ENCODE measurements at regions not wholly inside any gene's neighbourhood (a gene's known extent, or its start where the extent isn't known, plus 50 kb on each side); places are given as distances from the start of the nearest gene placed in this dataset.

DNA sequence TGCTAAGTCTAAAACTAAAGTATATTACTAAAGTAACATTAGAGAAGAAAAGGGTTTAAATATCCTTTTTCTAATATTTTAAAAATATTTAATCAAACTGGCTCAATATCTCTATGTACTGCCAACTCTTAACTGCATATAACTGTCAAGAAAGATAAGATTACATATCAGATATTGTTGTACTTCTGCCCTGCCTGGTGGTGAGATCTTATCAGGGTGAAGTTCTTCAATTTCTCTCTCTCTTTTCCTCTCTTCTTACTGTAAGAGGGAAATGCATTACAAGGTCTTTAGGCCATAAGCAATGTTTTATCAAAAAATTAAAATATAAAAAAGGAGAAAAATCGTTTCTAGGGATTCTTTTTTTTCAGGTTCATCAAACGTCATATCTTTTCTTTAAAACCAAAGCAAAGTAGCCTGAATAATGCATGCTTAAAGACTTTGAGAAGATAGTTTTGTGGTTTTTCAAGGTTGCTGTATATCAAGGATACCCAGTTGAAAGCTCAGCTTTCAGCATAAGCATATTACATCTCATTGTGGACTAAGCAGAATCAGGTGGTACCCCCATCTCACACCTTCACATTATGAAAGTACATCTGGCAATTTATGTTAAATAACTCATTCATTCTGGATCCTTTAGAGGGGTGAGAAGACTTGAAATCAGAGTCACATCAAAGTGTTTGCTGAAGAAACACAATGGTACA is 1625.7 kb upstream of the SLC10A2 start:
- POLR2A ChIA-PET = no interaction called here
- Mint-ChIP-seq H3K4me1 (no peaks in the 10 kb centered on the region), H3K9me3 (no peaks in the 10 kb centered on the region), H3K27me3 (peaks cover 0 to 4% of the 10 kb centered on the region in 2 donors), H3K4me3 (no peak overlapping the region), H3K36me3 (no peaks in the 10 kb centered on the region), H3K27ac (no peak overlapping the region)
- Histone ChIP-seq H3K4me1 (ENCODE audit: control insufficient read depth in 1 of 2, extremely low read depth in 1 of 2, insufficient read depth in 2 of 2, low read length in 2 of 2) (peaks cover 0 to 2% of the 10 kb centered on the region in 2 experiments), H3K36me3 (ENCODE audit: control insufficient read depth in 2 of 2, extremely low read depth in 1 of 2, insufficient read depth in 1 of 2, low read length in 1 of 2) (no peaks in the 10 kb centered on the region), H3K27me3 (replicated peaks in 1 of 2; ENCODE audit: control insufficient read depth in 2 of 2, extremely low read depth in 1 of 2, insufficient read depth in 2 of 2, low read length in 1 of 2) (no peaks in the 10 kb centered on the region), H3K9me3 (no peaks in the 10 kb centered on the region), H3K27ac (ENCODE audit: low read length) (no peak overlapping the region), H3K4me3 (ENCODE audit: control insufficient read depth in 1 of 2, extremely low read depth in 1 of 2, low read length in 1 of 2) (no peak overlapping the region)
- WGBS (ENCODE audit: insufficient coverage) = no CpG with 5 or more reads among the region's 2 CpGs
- CTCF ChIA-PET = no interaction called here
- no peak for ATAC-seq (replicated peaks in 1 of 4)
- DNase-seq = no peak

DNA sequence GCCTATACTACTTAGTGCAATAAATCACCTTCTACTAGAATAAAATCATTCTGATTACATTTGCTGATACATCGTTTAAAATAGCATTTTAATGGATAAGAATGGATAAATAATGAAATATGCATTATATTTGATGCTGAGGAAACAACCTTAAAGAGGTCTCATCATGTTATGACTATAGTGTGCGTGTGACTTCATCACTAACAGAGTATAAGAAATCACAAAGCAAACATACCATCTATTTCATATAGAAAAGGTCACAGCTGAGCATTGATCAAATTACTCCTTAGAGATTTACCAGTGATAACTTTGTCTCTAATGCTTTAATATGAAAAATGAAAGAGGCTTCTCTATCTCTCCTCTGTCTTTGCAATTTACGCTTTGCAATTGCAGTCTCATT is 1620.3 kb upstream of the SLC10A2 start:
- Histone ChIP-seq H3K27me3 (replicated peaks in 1 of 2; ENCODE audit: control insufficient read depth in 2 of 2, extremely low read depth in 1 of 2, insufficient read depth in 2 of 2, low read length in 1 of 2) (no peaks in the 10 kb centered on the region), H3K27ac (ENCODE audit: low read length) (no peak overlapping the region), H3K4me1 (ENCODE audit: control insufficient read depth in 1 of 2, extremely low read depth in 1 of 2, insufficient read depth in 2 of 2, low read length in 2 of 2) (peaks cover 0 to 1% of the 10 kb centered on the region in 2 experiments), H3K4me3 (ENCODE audit: control insufficient read depth in 1 of 2, extremely low read depth in 1 of 2, low read length in 1 of 2) (no peak overlapping the region), H3K36me3 (ENCODE audit: control insufficient read depth in 2 of 2, extremely low read depth in 1 of 2, insufficient read depth in 1 of 2, low read length in 1 of 2) (no peaks in the 10 kb centered on the region), H3K9me3 (no peaks in the 10 kb centered on the region)
- Mint-ChIP-seq H3K36me3 (no peaks in the 10 kb centered on the region), H3K4me3 (no peak overlapping the region), H3K27ac (no peak overlapping the region), H3K4me1 (no peaks in the 10 kb centered on the region), H3K9me3 (peaks cover 0 to 2% (median 0%) of the 10 kb centered on the region in 3 donors), H3K27me3 (no peaks in the 10 kb centered on the region)
- WGBS (ENCODE audit: insufficient coverage) = no CpG with 5 or more reads among the region's 3 CpGs
- DNase-seq (no peak), ATAC-seq (replicated peaks in 1 of 4) (no peak)
- ChIA-PET POLR2A (no interaction called here), CTCF (no interaction called here)

DNA sequence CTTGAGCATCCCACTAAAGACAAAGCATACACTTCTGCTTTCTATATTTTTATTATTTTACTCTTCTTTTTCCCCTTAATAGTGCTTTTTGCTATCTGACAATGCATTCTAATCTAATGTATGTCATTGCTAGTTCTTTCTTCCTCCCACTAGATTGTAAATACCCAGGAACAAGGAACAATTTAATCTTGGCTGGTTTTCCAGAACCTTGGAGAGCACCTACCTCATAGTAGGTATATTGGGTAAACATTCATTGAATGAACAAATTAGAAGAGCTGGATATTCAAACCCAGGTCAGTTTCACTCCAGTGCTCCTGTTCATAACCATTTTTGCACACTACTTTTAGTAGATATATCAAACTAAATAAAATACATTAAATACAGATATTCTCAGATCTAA is 1617.6 kb upstream of the SLC10A2 start:
- H3K4me1 Mint-ChIP-seq = no peaks in the 10 kb centered on the region
- no peaks in the 10 kb centered on the region for H3K36me3 Mint-ChIP-seq
- H3K27me3 Mint-ChIP-seq = no peaks in the 10 kb centered on the region
- POLR2A ChIA-PET = no interaction called here
- Histone ChIP-seq H3K4me1 (ENCODE audit: control insufficient read depth in 1 of 2, extremely low read depth in 1 of 2, insufficient read depth in 2 of 2, low read length in 2 of 2) (no peaks in the 10 kb centered on the region), H3K9me3 (no peaks in the 10 kb centered on the region), H3K27me3 (replicated peaks in 1 of 2; ENCODE audit: control insufficient read depth in 2 of 2, extremely low read depth in 1 of 2, insufficient read depth in 2 of 2, low read length in 1 of 2) (no peaks in the 10 kb centered on the region), H3K4me3 (ENCODE audit: control insufficient read depth in 1 of 2, extremely low read depth in 1 of 2, low read length in 1 of 2) (no peak overlapping the region), H3K36me3 (ENCODE audit: control insufficient read depth in 2 of 2, extremely low read depth in 1 of 2, insufficient read depth in 1 of 2, low read length in 1 of 2) (no peaks in the 10 kb centered on the region), H3K27ac (ENCODE audit: low read length) (no peak overlapping the region)
- H3K9me3 Mint-ChIP-seq = peaks cover 0 to 2% (median 0%) of the 10 kb centered on the region in 3 donors
- CTCF ChIA-PET = no interaction called here
- DNase-seq (no peak), ATAC-seq (replicated peaks in 1 of 4) (no peak)
- no peak overlapping the region for H3K4me3 Mint-ChIP-seq
- H3K27ac Mint-ChIP-seq = no peak overlapping the region

DNA sequence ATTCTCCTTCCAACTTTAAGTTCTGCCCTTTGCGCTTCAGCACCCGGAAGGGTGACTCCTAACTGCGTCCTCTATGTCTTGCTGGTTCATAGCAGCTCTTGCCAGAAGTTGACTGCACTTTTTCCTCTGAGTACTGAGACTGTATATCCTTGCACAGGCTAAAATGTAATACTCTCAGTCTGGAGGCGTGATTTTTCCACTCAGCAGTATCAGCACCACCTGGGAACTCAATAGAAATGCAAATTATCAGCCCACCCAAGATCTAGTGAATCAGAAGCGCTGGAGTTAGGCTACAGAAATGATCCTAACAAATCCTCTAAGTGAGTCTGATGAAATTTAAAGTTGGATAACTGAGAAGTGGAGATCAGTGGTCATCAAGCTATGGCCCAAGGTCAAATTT is 1611.9 kb upstream of the SLC10A2 start:
- 50% methylated on average over 1 of the region's 5 CpGs for WGBS (ENCODE audit: insufficient coverage)
- CTCF ChIA-PET = no interaction called here

DNA sequence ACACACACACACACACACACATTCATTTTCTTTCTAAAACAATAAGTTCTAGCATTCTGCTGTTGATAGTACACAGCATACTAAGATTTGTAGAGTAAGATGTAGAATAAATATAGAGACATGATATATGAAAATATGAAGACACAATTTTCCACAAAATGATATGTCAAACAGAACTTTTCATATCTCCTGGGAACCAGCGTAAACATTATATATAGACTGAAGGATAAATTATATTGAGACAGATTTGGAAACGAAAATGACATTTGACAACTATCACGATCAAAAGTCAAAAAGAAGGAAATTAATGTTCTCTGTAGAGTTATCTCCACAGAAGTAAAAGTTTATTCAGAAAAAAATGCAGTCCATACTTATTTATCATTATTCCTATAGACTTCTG is 1605.7 kb upstream of the SLC10A2 start:
- no CpG with 5 or more reads among the region's 3 CpGs for WGBS (ENCODE audit: insufficient coverage)
- DNase-seq = no peak
- H3K27ac ChIP-seq (ENCODE audit: low read length) = no peak overlapping the region
- Mint-ChIP-seq H3K27me3 (peaks cover 0 to 4% of the 10 kb centered on the region in 2 donors), H3K9me3 (peaks cover 0 to 4% (median 4%) of the 10 kb centered on the region in 3 donors), H3K4me3 (no peak overlapping the region), H3K4me1 (no peaks in the 10 kb centered on the region), H3K36me3 (no peaks in the 10 kb centered on the region), H3K27ac (no peak overlapping the region)
- H3K4me1 ChIP-seq (ENCODE audit: control insufficient read depth in 1 of 2, extremely low read depth in 1 of 2, insufficient read depth in 2 of 2, low read length in 2 of 2) = no peaks in the 10 kb centered on the region
- H3K4me3 ChIP-seq (ENCODE audit: control insufficient read depth in 1 of 2, extremely low read depth in 1 of 2, low read length in 1 of 2) = no peak overlapping the region
- no peaks in the 10 kb centered on the region for H3K36me3 ChIP-seq (ENCODE audit: control insufficient read depth in 2 of 2, extremely low read depth in 1 of 2, insufficient read depth in 1 of 2, low read length in 1 of 2)
- CTCF ChIA-PET = no interaction called here
- H3K27me3 ChIP-seq (replicated peaks in 1 of 2; ENCODE audit: control insufficient read depth in 2 of 2, extremely low read depth in 1 of 2, insufficient read depth in 2 of 2, low read length in 1 of 2) = no peaks in the 10 kb centered on the region
- ATAC-seq (replicated peaks in 1 of 4) = no peak
- POLR2A ChIA-PET = no interaction called here
- H3K9me3 ChIP-seq = no peaks in the 10 kb centered on the region

More for the DNA sequence above, 1611.9 kb upstream of the SLC10A2 start:
- POLR2A ChIA-PET = interaction anchor here in 1 of 2 donors (0.6 kb wide), 1 partner anchor 10 kb away, joined by 6 read pairs; no protein-coding TSS in a partner anchor
- Histone ChIP-seq H3K4me1 (ENCODE audit: control insufficient read depth in 1 of 2, extremely low read depth in 1 of 2, insufficient read depth in 2 of 2, low read length in 2 of 2) (no peaks in the 10 kb centered on the region), H3K36me3 (ENCODE audit: control insufficient read depth in 2 of 2, extremely low read depth in 1 of 2, insufficient read depth in 1 of 2, low read length in 1 of 2) (no peaks in the 10 kb centered on the region), H3K27me3 (replicated peaks in 1 of 2; ENCODE audit: control insufficient read depth in 2 of 2, extremely low read depth in 1 of 2, insufficient read depth in 2 of 2, low read length in 1 of 2) (no peaks in the 10 kb centered on the region), H3K4me3 (ENCODE audit: control insufficient read depth in 1 of 2, extremely low read depth in 1 of 2, low read length in 1 of 2) (no peak overlapping the region), H3K27ac (ENCODE audit: low read length) (no peak overlapping the region), H3K9me3 (no peaks in the 10 kb centered on the region)
- ATAC-seq (replicated peaks in 1 of 4) = no peak
- H3K4me3 Mint-ChIP-seq = no peak overlapping the region
- peaks cover 0 to 2% (median 0%) of the 10 kb centered on the region in 3 donors for H3K9me3 Mint-ChIP-seq
- H3K27ac Mint-ChIP-seq = no peak overlapping the region
- no peaks in the 10 kb centered on the region for H3K36me3 Mint-ChIP-seq
- no peak for DNase-seq
- H3K27me3 Mint-ChIP-seq = no peaks in the 10 kb centered on the region
- no peaks in the 10 kb centered on the region for H3K4me1 Mint-ChIP-seq

DNA sequence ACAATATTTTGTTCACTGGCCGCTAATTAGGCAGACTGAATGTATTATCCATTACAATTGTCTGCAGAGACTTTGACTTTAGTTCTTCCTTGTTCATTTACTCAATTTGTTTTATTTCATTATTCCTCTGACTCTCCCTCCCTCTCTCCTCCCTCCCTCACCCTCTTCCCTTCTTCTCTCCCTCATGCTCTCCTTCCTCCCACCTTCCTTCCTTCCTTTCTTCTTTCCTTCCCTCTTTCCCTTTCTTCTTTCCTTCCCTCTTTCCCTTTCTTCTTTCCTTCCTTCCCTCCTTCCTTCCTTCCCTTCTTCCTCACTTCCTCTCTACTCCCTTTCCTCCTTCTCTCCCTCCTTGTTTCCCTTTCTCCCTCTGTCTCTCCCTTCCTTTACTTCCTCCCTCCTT is 1591.0 kb upstream of the SLC10A2 start:
- no peak overlapping the region for H3K27ac Mint-ChIP-seq
- DNase-seq = no peak
- WGBS (ENCODE audit: insufficient coverage) = 78% methylated on average over 1 of the region's 1 CpG

DNA sequence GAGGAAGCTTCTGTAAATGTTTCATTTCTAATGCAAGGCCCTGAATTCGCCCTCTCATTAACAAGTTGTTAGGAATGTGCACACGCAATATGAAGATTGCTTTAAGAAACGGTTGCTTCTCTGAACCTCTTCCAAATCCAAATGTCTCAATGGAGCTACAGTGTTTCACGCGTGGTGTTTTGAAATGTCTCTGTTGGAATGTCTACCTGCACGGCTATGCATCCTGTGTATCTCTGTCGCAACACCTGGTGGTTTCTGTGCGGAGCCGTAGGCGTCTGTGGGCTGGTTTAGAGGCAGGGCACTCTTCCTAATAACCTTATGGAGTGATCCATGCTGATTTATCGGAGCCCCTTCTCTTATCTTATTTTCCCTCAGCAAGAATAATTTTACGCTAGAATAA is 1584.2 kb upstream of the SLC10A2 start:
- WGBS (ENCODE audit: insufficient coverage) = 86% methylated on average over 4 of the region's 12 CpGs
- no peak overlapping the region for H3K4me3 Mint-ChIP-seq
- H3K27ac Mint-ChIP-seq = no peak overlapping the region
- H3K27me3 ChIP-seq (replicated peaks in 1 of 2; ENCODE audit: control insufficient read depth in 2 of 2, extremely low read depth in 1 of 2, insufficient read depth in 2 of 2, low read length in 1 of 2) = no peaks in the 10 kb centered on the region
- H3K9me3 Mint-ChIP-seq = peaks cover 0 to 3% (median 0%) of the 10 kb centered on the region in 3 donors
- no peak for ATAC-seq (replicated peaks in 1 of 4)
- ChIA-PET CTCF (no interaction called here), POLR2A (no interaction called here)
- no peaks in the 10 kb centered on the region for H3K4me1 Mint-ChIP-seq
- H3K27ac ChIP-seq (ENCODE audit: low read length) = no peak overlapping the region
- H3K27me3 Mint-ChIP-seq = peaks cover 0 to 3% of the 10 kb centered on the region in 2 donors
- DNase-seq = no peak
- no peaks in the 10 kb centered on the region for H3K4me1 ChIP-seq (ENCODE audit: control insufficient read depth in 1 of 2, extremely low read depth in 1 of 2, insufficient read depth in 2 of 2, low read length in 2 of 2)
- H3K9me3 ChIP-seq = no peaks in the 10 kb centered on the region
- no peak overlapping the region for H3K4me3 ChIP-seq (ENCODE audit: control insufficient read depth in 1 of 2, extremely low read depth in 1 of 2, low read length in 1 of 2)
- no peaks in the 10 kb centered on the region for H3K36me3 ChIP-seq (ENCODE audit: control insufficient read depth in 2 of 2, extremely low read depth in 1 of 2, insufficient read depth in 1 of 2, low read length in 1 of 2)
- no peaks in the 10 kb centered on the region for H3K36me3 Mint-ChIP-seq

More for the DNA sequence above, 1591.0 kb upstream of the SLC10A2 start:
- H3K4me3 ChIP-seq (ENCODE audit: control insufficient read depth in 1 of 2, extremely low read depth in 1 of 2, low read length in 1 of 2) = no peak overlapping the region
- Mint-ChIP-seq H3K4me1 (no peaks in the 10 kb centered on the region), H3K9me3 (no peaks in the 10 kb centered on the region), H3K4me3 (no peak overlapping the region), H3K36me3 (no peaks in the 10 kb centered on the region), H3K27me3 (no peaks in the 10 kb centered on the region)
- no peak for ATAC-seq (replicated peaks in 1 of 4)
- H3K27me3 ChIP-seq (replicated peaks in 1 of 2; ENCODE audit: control insufficient read depth in 2 of 2, extremely low read depth in 1 of 2, insufficient read depth in 2 of 2, low read length in 1 of 2) = no peaks in the 10 kb centered on the region
- CTCF ChIA-PET = no interaction called here
- H3K9me3 ChIP-seq = no peaks in the 10 kb centered on the region
- POLR2A ChIA-PET = no interaction called here
- no peaks in the 10 kb centered on the region for H3K36me3 ChIP-seq (ENCODE audit: control insufficient read depth in 2 of 2, extremely low read depth in 1 of 2, insufficient read depth in 1 of 2, low read length in 1 of 2)
- H3K4me1 ChIP-seq (ENCODE audit: control insufficient read depth in 1 of 2, extremely low read depth in 1 of 2, insufficient read depth in 2 of 2, low read length in 2 of 2) = no peaks in the 10 kb centered on the region
- H3K27ac ChIP-seq (ENCODE audit: low read length) = no peak overlapping the region
